Medulla oblongata (tissue), 1 donor: ENCODE measurements at regions not wholly inside any gene's neighbourhood (a gene's known extent, or its start where the extent isn't known, plus 50 kb on each side); places are given as distances from the start of the nearest gene placed in this dataset.

Experiments used
- DNase-seq: peaks from one replicate; pipeline ENCODE4 v3.0.0-alpha.2; 2015; ENCODE audit errors: extremely low spot score

DNA sequence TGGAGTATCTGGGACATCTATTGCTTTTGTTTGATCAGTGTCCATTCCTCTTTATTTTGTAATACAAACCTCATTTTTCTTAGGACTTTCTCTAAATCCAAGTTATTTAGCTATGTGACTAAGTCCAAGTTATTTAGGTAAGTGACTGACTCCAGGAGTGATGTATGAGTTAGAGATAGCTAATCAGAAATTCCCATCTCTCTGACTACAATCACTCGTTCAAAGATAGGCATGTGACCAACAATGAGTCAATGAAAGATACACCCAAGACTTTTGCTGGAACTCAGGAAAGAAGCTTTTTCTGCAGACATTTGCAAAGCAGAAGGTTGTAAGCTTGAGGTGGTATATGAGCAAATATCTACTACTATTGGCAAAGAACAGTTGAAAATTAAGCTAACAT, 72.5 kb upstream of the KCNIP4 start:
- no peak for DNase-seq

DNA sequence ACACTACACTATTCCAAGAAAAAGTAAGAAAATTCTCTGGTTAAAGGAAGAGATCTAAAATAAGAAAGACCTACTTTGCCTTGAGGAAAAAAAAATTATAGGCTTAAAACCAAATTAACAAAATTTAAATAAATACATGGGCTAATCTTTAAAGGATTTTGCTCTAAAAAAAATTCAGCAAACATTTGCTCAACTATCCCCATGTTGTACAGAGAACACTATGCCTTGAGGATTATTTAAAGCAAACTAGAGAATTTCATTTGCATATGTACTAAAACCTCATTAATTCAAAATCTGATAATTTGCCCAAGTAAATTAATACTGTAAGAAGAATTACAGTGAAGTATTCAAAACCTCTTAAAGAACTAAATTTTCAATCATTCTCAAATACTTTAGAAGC, 71.6 kb upstream of the KCNIP4 start:
- DNase-seq, result no peak

DNA sequence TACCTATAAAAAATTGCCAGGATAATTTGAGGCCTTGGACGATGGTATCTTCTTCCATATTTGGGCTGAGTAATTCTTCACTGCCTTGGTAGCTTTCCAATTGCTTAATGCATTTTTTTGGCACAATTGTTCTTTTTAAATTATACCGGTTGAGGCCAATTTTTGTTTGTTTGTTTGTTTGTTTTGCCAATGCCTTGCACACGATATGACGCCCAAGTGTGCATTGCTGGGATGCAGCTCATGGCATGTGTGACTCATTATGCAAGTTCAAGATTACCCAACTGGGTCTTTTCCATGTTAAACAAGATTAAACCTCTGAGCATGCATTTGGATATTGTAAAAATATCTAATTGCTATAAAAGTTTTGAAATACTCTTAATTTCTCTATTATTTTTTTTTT, 71.1 kb upstream of the KCNIP4 start:
- DNase-seq, result no peak

DNA sequence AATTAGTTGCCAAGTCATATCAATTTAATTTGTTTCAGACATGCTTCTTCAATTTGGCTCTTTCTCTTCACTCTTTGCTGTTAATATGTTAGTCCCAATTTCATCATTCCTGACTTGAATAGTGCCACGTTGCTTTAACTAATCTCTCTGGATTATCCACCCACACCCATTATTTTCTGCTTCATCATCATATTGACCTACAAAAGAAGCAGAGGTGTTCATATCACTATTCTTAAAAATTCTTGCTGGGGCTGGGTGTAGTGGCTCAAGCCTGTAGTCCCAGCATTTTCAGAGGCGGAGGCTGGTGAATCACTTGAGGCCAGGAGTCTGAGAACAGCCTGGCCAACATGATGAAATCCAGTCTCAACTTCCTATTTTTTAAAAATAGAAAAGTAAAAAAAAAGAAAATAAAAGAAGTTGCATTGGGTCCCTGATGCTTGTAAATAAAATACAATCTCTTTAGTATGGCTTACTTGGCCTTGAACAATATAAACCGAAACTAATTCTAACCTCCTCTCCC, 65.7 kb upstream of the KCNIP4 start:
- no peak for DNase-seq

DNA sequence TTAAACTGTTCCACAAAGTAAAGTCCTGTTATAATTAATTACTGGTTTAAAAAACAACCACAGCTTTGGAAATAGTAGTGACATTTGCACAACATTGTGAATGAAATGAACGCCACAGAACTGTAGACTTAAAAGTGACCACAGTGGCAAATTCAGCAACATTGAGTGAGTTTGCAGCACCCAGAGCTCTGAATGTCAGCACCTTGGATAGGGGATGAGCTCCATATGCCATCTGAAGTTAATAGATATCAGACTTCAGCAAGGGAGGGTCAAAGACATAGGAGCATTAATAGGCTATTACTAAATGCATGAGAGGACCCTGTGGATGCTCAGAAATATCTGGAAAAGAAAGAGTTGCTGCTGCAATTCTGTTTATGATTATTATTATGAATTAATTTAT, 55.3 kb upstream of the KCNIP4 start:
- no peak for DNase-seq
